Karpas-422 (cell line): ENCODE measurements at regions not wholly inside any gene's neighbourhood (a gene's known extent, or its start where the extent isn't known, plus 50 kb on each side); places are given as distances from the start of the nearest gene placed in this dataset.
A peak's percentile ranks its signal among the peaks of the same experiment; 100 is the strongest.

Experiments
- DNase-seq: peaks from one replicate; pipeline ENCODE4 v3.0.0-alpha.2; 2015
- H2AFZ ChIP-seq: fragments of 200-600 bp; sonication (generic); 2 replicates; pipeline ENCODE4 v1.6.1; 2014; ENCODE audit warnings: antibody characterized with exemption, low read length, mixed read lengths
- H3K27ac ChIP-seq: fragments of 200-600 bp; sonication (generic); 2 replicates; pipeline ENCODE4 v1.5.1; 2014; ENCODE audit warnings: mild to moderate bottlenecking, low read length, moderate library complexity
- H3K27me3 ChIP-seq: fragments of 200-600 bp; sonication (generic); 2 replicates; pipeline ENCODE4 v1.6.1; 2014; ENCODE audit warnings: low read length, mixed read lengths
- H3K36me3 ChIP-seq: fragments of 200-600 bp; sonication (generic); 2 replicates; pipeline ENCODE4 v1.6.1; 2014; ENCODE audit warnings: low read length, mixed read lengths; ENCODE audit not compliant: insufficient read depth
- H3K4me1 ChIP-seq: fragments of 200-600 bp; sonication (generic); 2 replicates; pipeline ENCODE4 v1.6.1; 2014; ENCODE audit warnings: mild to moderate bottlenecking, low read length, mixed read lengths
- H3K4me2 ChIP-seq: fragments of 200-600 bp; sonication (generic); 2 replicates; pipeline ENCODE4 v1.6.1; 2014; ENCODE audit warnings: low read length, low read depth, mild to moderate bottlenecking; ENCODE audit not compliant: poor library complexity, severe bottlenecking
- H3K4me3 ChIP-seq: fragments of 200-600 bp; sonication (generic); 2 replicates; pipeline ENCODE4 v1.5.1; 2014; ENCODE audit warnings: mild to moderate bottlenecking, antibody characterized with exemption, low read length, mixed read lengths
- H3K79me2 ChIP-seq: fragments of 200-600 bp; sonication (generic); 2 replicates; pipeline ENCODE4 v1.6.1; 2014; ENCODE audit warnings: mild to moderate bottlenecking, low read length, mixed read lengths
- H3K9ac ChIP-seq: fragments of 200-600 bp; sonication (generic); 2 replicates; pipeline ENCODE4 v1.6.0; 2014; ENCODE audit warnings: low read length
- H3K9me2 ChIP-seq: fragments of 200-600 bp; sonication (generic), shearing (Covaris generic); replicated peaks from 2 replicates; pipeline ENCODE4 v1.6.0; 2014; ENCODE audit warnings: mild to moderate bottlenecking, low read length, moderate library complexity; ENCODE audit not compliant: insufficient read depth
- H3K9me3 ChIP-seq: fragments of 300-700, 200-600 bp; sonication (generic); 2 replicates; pipeline ENCODE4 v1.6.1; 2014; ENCODE audit warnings: low read length, mixed read lengths
- H4K20me1 ChIP-seq: fragments of 200-600 bp; sonication (generic); 2 replicates; pipeline ENCODE4 v1.6.1; 2014; ENCODE audit warnings: mild to moderate bottlenecking, antibody characterized with exemption, low read length, low read depth; ENCODE audit not compliant: insufficient read depth

DNA sequence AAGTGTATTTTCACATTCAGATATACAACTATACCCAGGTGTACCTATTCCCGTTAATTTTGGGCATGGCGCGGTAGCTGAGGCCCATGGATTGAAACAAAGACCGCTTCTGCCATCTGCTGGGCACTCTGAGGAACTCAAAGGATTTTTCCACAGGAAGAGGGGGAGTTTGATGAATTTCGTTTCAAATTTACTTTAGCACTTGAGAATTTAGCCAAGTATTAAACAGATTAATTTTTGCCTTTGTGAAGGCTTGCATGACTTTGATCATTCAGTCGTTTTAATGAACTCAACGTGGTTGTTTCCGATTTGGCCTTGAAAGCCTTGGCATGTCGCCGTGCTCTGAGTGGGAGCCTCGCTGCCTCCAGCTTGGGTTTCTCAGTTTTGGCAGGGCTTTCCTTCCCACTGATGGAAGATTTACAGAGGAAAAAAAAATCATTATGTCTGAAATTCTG lies 153.2 kb upstream of the DDHD1 start:
- peaks cover 7% of the 10 kb centered on the region; the same call in 1 of the 2 replicates for H4K20me1 ChIP-seq
- no peaks in the 10 kb centered on the region for H3K79me2 ChIP-seq
- H2AFZ ChIP-seq: no peak overlapping the region
- no peak overlapping the region for H3K4me3 ChIP-seq
- DNase-seq: peak; percentile 77
- no peaks in the 10 kb centered on the region for H3K4me1 ChIP-seq
- H3K9me2 ChIP-seq: no peaks in the 10 kb centered on the region
- H3K9me3 ChIP-seq: no peaks in the 10 kb centered on the region
- H3K36me3 ChIP-seq: no peaks in the 10 kb centered on the region
- no peak overlapping the region for H3K4me2 ChIP-seq
- H3K27me3 ChIP-seq: no peaks in the 10 kb centered on the region
- H3K27ac ChIP-seq: no peak overlapping the region
- H3K9ac ChIP-seq: no peak overlapping the region

DNA sequence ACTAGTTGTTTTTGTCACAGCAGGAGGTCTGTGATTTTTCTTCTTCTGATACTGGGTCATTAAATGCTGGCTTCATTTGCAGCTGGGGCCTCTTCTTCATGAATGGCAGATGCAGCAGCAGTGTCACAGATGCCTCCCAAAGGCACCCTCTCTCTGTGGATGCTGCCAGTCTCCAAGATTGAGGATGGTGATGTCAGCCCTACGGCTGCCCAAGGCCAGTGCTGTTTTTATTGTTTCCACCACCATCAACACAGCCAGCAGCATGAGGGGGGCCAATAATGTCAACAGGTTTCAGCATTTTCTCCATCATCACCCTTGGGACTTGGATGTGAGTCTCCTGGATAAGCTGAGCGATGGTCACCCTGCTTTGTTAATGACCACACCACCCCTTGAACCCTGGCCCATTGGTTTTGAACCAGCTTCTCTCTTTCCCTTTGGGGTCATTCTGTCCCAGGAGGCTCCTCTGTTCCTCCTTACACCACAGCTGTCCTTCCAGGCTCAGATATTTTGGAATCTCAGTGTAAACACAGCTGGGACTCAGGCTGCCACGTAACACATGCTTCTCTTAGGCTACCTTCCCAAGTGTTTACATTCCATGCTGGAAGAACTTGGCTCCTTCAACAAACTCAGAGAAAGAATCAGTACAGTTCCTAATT lies 151.7 kb upstream of the DDHD1 start:
- peaks cover 7% of the 10 kb centered on the region; the same call in 1 of the 2 replicates for H4K20me1 ChIP-seq
- no peaks in the 10 kb centered on the region for H3K36me3 ChIP-seq
- DNase-seq: peak; percentile 27
- H3K27ac ChIP-seq: no peak overlapping the region
- H3K4me1 ChIP-seq: no peaks in the 10 kb centered on the region
- no peaks in the 10 kb centered on the region for H3K9me2 ChIP-seq
- no peak overlapping the region for H3K9ac ChIP-seq
- H3K9me3 ChIP-seq: no peaks in the 10 kb centered on the region
- no peak overlapping the region for H2AFZ ChIP-seq
- H3K4me2 ChIP-seq: no peak overlapping the region
- no peaks in the 10 kb centered on the region for H3K79me2 ChIP-seq
- no peaks in the 10 kb centered on the region for H3K27me3 ChIP-seq
- H3K4me3 ChIP-seq: no peak overlapping the region

DNA sequence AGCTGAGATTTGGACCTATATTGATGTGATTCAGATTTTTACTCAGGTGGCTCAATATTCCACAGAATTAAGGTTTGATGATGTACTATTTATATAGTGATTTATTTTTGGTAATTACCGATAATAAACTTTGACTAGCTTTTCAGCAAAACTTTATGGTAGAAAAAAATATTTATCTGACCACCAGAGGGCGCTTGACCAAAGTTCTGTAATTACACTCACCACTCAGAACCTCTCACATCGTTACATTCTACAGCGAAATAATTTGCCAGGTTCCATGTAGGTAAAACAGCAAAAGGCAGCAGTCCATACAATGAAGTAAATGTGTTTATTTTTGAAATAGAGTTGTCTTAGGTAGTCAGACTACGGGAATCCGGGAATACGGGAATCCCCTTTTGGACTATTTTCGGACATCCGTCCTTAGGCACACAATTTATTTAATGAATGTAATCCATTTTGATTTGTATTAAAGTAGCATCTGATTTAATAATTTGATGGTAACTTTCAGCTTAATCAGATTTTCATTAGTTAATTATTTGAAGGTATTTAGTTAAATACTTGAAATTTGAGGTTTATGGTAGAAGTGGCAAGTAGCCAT lies 143.0 kb upstream of the DDHD1 start:
- no peak overlapping the region for H3K4me3 ChIP-seq
- H3K4me2 ChIP-seq: no peak overlapping the region
- no peaks in the 10 kb centered on the region for H4K20me1 ChIP-seq
- H3K36me3 ChIP-seq: no peaks in the 10 kb centered on the region
- H3K9ac ChIP-seq: no peak overlapping the region
- no peaks in the 10 kb centered on the region for H3K4me1 ChIP-seq
- no peak overlapping the region for H2AFZ ChIP-seq
- peak; percentile 89 for DNase-seq
- no peaks in the 10 kb centered on the region for H3K79me2 ChIP-seq
- no peaks in the 10 kb centered on the region for H3K27me3 ChIP-seq
- H3K9me2 ChIP-seq: no peaks in the 10 kb centered on the region
- no peaks in the 10 kb centered on the region for H3K9me3 ChIP-seq
- H3K27ac ChIP-seq: no peak overlapping the region

DNA sequence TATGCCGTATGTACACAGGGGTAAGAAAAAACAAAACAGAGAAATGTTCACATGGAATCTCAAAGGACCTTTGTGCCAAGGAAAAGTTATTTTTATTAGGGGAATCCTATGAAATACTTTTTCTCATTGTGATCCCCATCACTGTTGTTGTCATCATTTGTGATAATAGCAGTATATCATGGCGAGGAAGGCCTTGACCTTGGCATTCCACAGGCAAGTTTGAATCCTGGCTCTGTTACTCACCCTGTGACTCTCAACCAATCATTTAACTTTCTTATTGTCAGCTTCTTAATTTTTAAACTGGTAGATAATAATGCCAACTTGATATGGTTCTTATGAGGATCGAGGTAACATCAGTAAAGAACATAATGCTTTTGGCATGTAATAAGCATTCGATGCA lies 142.2 kb upstream of the DDHD1 start:
- Histone ChIP-seq H3K4me2 (no peak overlapping the region), H3K36me3 (no peaks in the 10 kb centered on the region), H3K4me3 (no peak overlapping the region), H4K20me1 (no peaks in the 10 kb centered on the region), H3K79me2 (no peaks in the 10 kb centered on the region), H3K4me1 (no peaks in the 10 kb centered on the region), H3K27ac (no peak overlapping the region), H3K9ac (no peak overlapping the region), H3K27me3 (no peaks in the 10 kb centered on the region), H3K9me3 (no peaks in the 10 kb centered on the region), H3K9me2 (no peaks in the 10 kb centered on the region), H2AFZ (no peak overlapping the region)
- no peak for DNase-seq

DNA sequence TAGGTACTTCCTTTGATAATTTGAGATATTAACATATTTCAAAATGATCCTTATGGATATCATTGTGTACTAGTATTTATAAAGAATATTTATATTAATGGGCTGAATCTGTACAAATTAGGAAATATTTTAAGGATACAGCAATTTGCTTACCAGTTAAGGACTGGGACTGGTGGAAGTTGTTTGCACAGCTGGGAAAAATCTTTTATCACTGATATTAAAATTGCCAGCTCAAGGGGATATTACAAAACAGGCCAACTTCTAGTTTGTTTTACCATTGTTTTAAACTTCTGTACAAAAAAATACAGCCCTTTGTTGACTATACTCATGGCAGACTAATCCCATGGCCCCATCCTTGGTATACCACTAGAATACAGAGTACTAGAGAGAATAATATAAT lies 133.2 kb upstream of the DDHD1 start:
- H3K9me2 ChIP-seq: no peaks in the 10 kb centered on the region
- H3K9me3 ChIP-seq: no peaks in the 10 kb centered on the region
- no peaks in the 10 kb centered on the region; the same call in none of the 2 replicates for H3K27me3 ChIP-seq
- no peak for DNase-seq
- H3K4me2 ChIP-seq: no peak overlapping the region
- no peaks in the 10 kb centered on the region for H4K20me1 ChIP-seq
- H3K4me3 ChIP-seq: no peak overlapping the region
- no peak overlapping the region for H3K27ac ChIP-seq
- no peaks in the 10 kb centered on the region for H3K36me3 ChIP-seq
- no peak overlapping the region for H2AFZ ChIP-seq
- H3K9ac ChIP-seq: no peak overlapping the region
- no peaks in the 10 kb centered on the region for H3K79me2 ChIP-seq
- no peaks in the 10 kb centered on the region for H3K4me1 ChIP-seq

DNA sequence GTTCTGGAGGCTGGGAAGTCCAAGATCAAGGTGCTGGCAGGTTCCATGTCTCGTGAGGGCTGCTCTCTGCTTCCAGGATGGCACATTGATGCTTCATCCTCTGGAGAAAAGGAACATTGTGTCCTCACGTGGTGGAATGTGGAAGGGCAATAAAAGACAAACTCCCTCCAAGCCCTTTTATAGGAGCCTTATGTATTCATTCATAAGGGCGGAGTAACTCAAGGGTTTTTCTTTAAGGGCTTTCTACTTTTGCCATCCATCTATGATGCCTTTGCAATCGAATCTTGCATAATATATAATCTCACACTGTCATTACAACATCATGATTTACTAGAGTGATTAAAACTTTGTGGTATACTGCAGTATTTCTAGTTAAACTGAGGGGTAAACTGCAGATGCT lies 132.7 kb upstream of the DDHD1 start:
- no peaks in the 10 kb centered on the region for H3K4me1 ChIP-seq
- no peak overlapping the region for H3K4me2 ChIP-seq
- H3K27ac ChIP-seq: no peak overlapping the region
- no peak for DNase-seq
- H3K36me3 ChIP-seq: no peaks in the 10 kb centered on the region
- no peaks in the 10 kb centered on the region; the same call in none of the 2 replicates for H3K27me3 ChIP-seq
- H3K4me3 ChIP-seq: no peak overlapping the region
- no peak overlapping the region for H2AFZ ChIP-seq
- no peaks in the 10 kb centered on the region for H4K20me1 ChIP-seq
- no peak overlapping the region for H3K9ac ChIP-seq
- H3K79me2 ChIP-seq: no peaks in the 10 kb centered on the region
- H3K9me3 ChIP-seq: no peaks in the 10 kb centered on the region
- no peaks in the 10 kb centered on the region for H3K9me2 ChIP-seq

DNA sequence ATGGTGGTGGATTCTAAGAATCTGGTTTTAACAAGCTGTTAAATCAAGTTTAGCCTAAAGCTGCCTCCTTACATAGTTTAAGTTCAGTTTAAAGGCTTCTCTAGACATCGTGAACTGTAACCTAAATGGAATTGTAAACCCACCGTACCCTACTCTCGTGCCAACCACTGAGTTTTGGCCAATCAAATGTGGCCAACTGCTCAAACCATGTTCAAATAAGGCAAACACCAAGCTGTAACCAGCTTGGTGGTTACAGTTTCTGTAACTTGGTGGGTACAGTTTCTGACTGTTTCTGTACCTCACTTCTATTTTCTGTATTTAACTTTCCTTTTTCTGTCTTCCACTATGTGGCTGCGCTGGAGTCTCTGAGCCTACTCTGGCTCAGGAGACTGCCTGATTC lies 131.9 kb upstream of the DDHD1 start:
- Histone ChIP-seq H3K4me1 (no peaks in the 10 kb centered on the region), H3K27ac (no peak overlapping the region), H3K9ac (no peak overlapping the region), H3K4me3 (no peak overlapping the region), H3K9me2 (no peaks in the 10 kb centered on the region), H3K9me3 (no peaks in the 10 kb centered on the region), H4K20me1 (no peaks in the 10 kb centered on the region), H3K27me3 (no peaks in the 10 kb centered on the region; the same call in none of the 2 replicates), H3K79me2 (no peaks in the 10 kb centered on the region), H3K36me3 (no peaks in the 10 kb centered on the region), H3K4me2 (no peak overlapping the region), H2AFZ (no peak overlapping the region)
- no peak for DNase-seq

DNA sequence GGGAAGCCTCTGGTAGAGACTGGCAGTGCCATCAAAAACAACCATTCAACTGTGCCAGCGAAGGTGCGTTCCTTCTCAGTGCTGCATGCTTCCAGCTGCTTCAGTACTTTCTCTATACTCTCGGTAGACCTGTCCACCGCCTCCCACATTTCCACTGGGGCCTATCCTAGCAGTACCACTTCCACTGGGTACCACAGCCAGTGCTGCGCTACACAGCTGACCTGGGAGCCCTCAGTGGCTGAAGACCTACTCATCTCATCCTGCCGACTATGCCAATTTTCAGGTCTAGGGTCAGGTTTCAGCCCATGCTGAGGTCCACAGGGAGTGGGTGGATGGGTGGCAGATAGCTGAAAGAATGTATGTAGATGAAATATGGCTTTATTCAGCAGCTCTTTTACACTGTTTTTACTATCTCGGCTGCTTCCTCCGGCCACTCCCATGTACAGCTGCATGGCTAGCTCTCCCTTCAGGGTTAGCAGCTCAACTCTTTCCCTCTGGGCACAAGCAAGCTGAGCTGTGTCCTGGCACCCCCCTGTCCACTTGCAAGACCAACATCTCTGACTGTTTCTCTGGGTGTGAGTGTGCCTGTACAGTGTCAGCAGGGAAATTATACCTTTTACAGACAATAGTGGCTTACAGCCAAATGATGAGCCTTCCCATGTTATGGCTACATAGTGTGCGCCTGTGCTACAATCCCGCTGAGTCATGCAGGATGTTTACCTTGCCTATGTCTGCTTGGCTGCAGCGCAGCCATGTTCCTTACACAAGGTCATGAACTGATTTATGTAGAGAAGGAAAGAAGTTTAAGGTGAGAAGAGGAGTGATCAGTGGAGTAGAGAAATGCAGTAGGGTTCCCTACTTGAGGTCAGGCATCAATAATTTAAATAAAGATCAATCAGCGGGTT lies 125.7 kb upstream of the DDHD1 start:
- H2AFZ ChIP-seq: no peak overlapping the region
- H3K4me2 ChIP-seq: no peak overlapping the region
- H3K4me3 ChIP-seq: no peak overlapping the region
- no peaks in the 10 kb centered on the region for H3K4me1 ChIP-seq
- no peak overlapping the region for H3K27ac ChIP-seq
- peak; percentile 46 for DNase-seq
- no peaks in the 10 kb centered on the region for H3K9me3 ChIP-seq
- H3K79me2 ChIP-seq: no peaks in the 10 kb centered on the region
- no peaks in the 10 kb centered on the region for H3K9me2 ChIP-seq
- no peaks in the 10 kb centered on the region for H3K36me3 ChIP-seq
- no peak overlapping the region for H3K9ac ChIP-seq
- no peaks in the 10 kb centered on the region for H4K20me1 ChIP-seq
- H3K27me3 ChIP-seq: no peaks in the 10 kb centered on the region; the same call in 1 of the 2 replicates
